B cell (primary cell): ENCODE measurements at regions not wholly inside any gene's neighbourhood (a gene's known extent, or its start where the extent isn't known, plus 50 kb on each side); places are given as distances from the start of the nearest gene placed in this dataset.

ENCODE experiments used
- ATAC-seq: fragments of 200-7000 bp; cut with Tn5 transposase; one replicate; pipeline ENCODE4 v1.10.0; 2021; ENCODE audit warnings: low read depth, mild to moderate bottlenecking, moderate number of reproducible peaks, moderate library complexity
- CTCF ChIA-PET: fragments of 350-600 bp; sonication (Branson Sonifier 250); formaldehyde crosslinking; loops from one replicate; lab custom pipeline; 2021; ENCODE audit warnings: antibody characterized with exemption, inconsistent platforms; lab: Charles Lee
- POLR2A ChIA-PET: fragments of 350-600 bp; sonication (Branson Sonifier 250); formaldehyde crosslinking; loops from one replicate; lab custom pipeline; 2021; ENCODE audit warnings: antibody characterized with exemption; lab: Charles Lee
- DNase-seq: peaks from one replicate; pipeline ENCODE4 v3.0.0; 2013
- H2AFZ ChIP-seq: 2 replicates; pipeline ENCODE4 v1.6.1; 2012; ENCODE audit warnings: mild to moderate bottlenecking, low read depth, low read length; ENCODE audit not compliant: insufficient read depth, poor library complexity, severe bottlenecking
- H3K27ac ChIP-seq, 2 donors: 1 replicate in 1 of 2; 2 replicates in 1 of 2; pipeline ENCODE4 v1.5.1; 2012 to 2013; ENCODE audit warnings: low read length in 2 of 2, mild to moderate bottlenecking in 2 of 2, moderate library complexity in 1 of 2
- H3K27me3 ChIP-seq, 4 experiments: fragments of 200-600 bp in 1 of 4; sonication (generic) in 1 of 4; replicated peaks in 1 of 4; 1 replicate in 2 of 4; 2 replicates in 2 of 4; pipeline versions ENCODE4 v1.6.1 to v1.7.0; 2013 to 2016; ENCODE audit warnings: low read length in 3 of 4, mild to moderate bottlenecking in 2 of 4, mixed read lengths in 1 of 4, moderate library complexity in 1 of 4; ENCODE audit not compliant: insufficient read depth in 4 of 4, control insufficient read depth in 3 of 4; ENCODE audit errors: control extremely low read depth in 1 of 4
- H3K36me3 ChIP-seq, 2 experiments: replicated peaks in 1 of 2; 1 replicate in 1 of 2; 2 replicates in 1 of 2; pipeline versions ENCODE4 v1.6.1 to v1.7.1; 2013; ENCODE audit warnings: low read length in 1 of 2; ENCODE audit not compliant: insufficient read depth in 2 of 2, control insufficient read depth in 1 of 2; ENCODE audit errors: control extremely low read depth in 1 of 2, extremely low read depth in 1 of 2
- H3K4me1 ChIP-seq, 2 donors: fragments of 200-600 bp in 1 of 2; sonication (generic) in 1 of 2; 1 replicate in 1 of 2; 2 replicates in 1 of 2; pipeline versions ENCODE4 v1.5.1 to v1.6.1; 2013 to 2017; ENCODE audit warnings: low read length in 2 of 2; ENCODE audit not compliant: control insufficient read depth in 2 of 2, insufficient read depth in 2 of 2
- H3K4me2 ChIP-seq: replicated peaks from 2 replicates; pipeline ENCODE3; 2012; ENCODE audit warnings: mild to moderate bottlenecking, low read depth, low read length; ENCODE audit not compliant: poor library complexity, severe bottlenecking
- H3K4me3 ChIP-seq, 5 experiments: fragments of 200-600 bp in 1 of 5; sonication (generic) in 1 of 5; 1 replicate in 3 of 5; 2 replicates in 2 of 5; pipeline versions ENCODE4 v1.5.1 to v1.7.0; 2011 to 2016; ENCODE audit warnings: low read length in 4 of 5, mild to moderate bottlenecking in 4 of 5, low read depth in 2 of 5, control low read depth in 1 of 5, moderate library complexity in 1 of 5; ENCODE audit not compliant: insufficient read depth in 1 of 5; ENCODE audit errors: control extremely low read depth in 1 of 5, extremely low read depth in 1 of 5
- H3K79me2 ChIP-seq: fragments of 200-600 bp; sonication (generic); one replicate; pipeline ENCODE4 v1.6.0; 2016; ENCODE audit warnings: low read length; ENCODE audit not compliant: control insufficient read depth, insufficient read depth
- H3K9ac ChIP-seq: fragments of 200-600 bp; sonication (generic); 2 replicates; pipeline ENCODE4 v1.6.1; 2017; ENCODE audit warnings: mild to moderate bottlenecking, low read length, moderate library complexity
- H3K9me3 ChIP-seq, 3 donors: one replicate each; pipeline versions ENCODE4 v1.6.1 to v1.7.1; 2013; ENCODE audit warnings: low read length in 2 of 3; ENCODE audit not compliant: control insufficient read depth in 2 of 3, insufficient read depth in 1 of 3; ENCODE audit errors: control extremely low read depth in 1 of 3
- H4K20me1 ChIP-seq: 2 replicates; pipeline ENCODE4 v1.6.0; 2012; ENCODE audit warnings: mild to moderate bottlenecking, low read length; ENCODE audit not compliant: insufficient read depth, control insufficient read depth, poor library complexity, severe bottlenecking
- H3K27ac Mint-ChIP-seq: one replicate; pipeline ENCODE4 v1.8.0; 2021; ENCODE audit warnings: mixed read lengths
- H3K27me3 Mint-ChIP-seq: one replicate; pipeline ENCODE4 v1.8.0; 2021; ENCODE audit warnings: mixed read lengths
- H3K4me1 Mint-ChIP-seq: one replicate; pipeline ENCODE4 v1.8.0; 2021; ENCODE audit warnings: mixed read lengths
- H3K4me3 Mint-ChIP-seq: one replicate; pipeline ENCODE4 v1.8.0; 2021; ENCODE audit warnings: mixed read lengths
- H3K9me3 Mint-ChIP-seq: one replicate; pipeline ENCODE4 v1.8.0; 2022; ENCODE audit warnings: mixed read lengths; ENCODE audit not compliant: insufficient read depth
- CTCF ChIP-seq: fragments of 200-600 bp; IDR thresholded peaks from one replicate; pipeline ENCODE4 v1.8.0; 2022; ENCODE audit warnings: antibody characterized with exemption, mild to moderate bottlenecking
- EZH2 ChIP-seq: IDR thresholded peaks from 2 replicates; pipeline ENCODE4 v1.6.1; 2012; ENCODE audit warnings: borderline replicate concordance, low read depth, mild to moderate bottlenecking, moderate library complexity, low read length; ENCODE audit not compliant: insufficient read depth, poor library complexity, severe bottlenecking
- WGBS: methylation state at CpG from one replicate; pipeline ENCODE4 v1.1.5; 2013; ENCODE audit warnings: missing lambda C conversion rate; ENCODE audit not compliant: insufficient coverage; 5-methylcytosine and 5-hydroxymethylcytosine counted together
- intact Hi-C: fragments of 100-400 bp; cut with micrococcal nuclease; formaldehyde crosslinking; loops from one replicate; pipeline ENCODE4 v1.10.0; 2022

GRCh38 chr5:176187276-176188062 is 50.8 kb upstream of the SIMC1 start:
- H3K4me1 Mint-ChIP-seq, result no peaks in the 10 kb centered on the region
- intact Hi-C loops, result no loop called here
- H3K9me3 Mint-ChIP-seq, result no peaks in the 10 kb centered on the region
- Histone ChIP-seq H3K4me2 (no peak overlapping the region), H3K79me2 (no peaks in the 10 kb centered on the region), H3K9ac (no peak overlapping the region), H3K36me3 (no peaks in the 10 kb centered on the region), H3K9me3 (no peaks in the 10 kb centered on the region), H3K4me3 (no peak overlapping the region), H3K27me3 (peaks cover 0 to 5% (median 0%) of the 10 kb centered on the region in 4 experiments), H4K20me1 (no peaks in the 10 kb centered on the region), H3K27ac (no peak overlapping the region), H3K4me1 (no peaks in the 10 kb centered on the region), H2AFZ (no peak overlapping the region)
- no peak overlapping the region for H3K4me3 Mint-ChIP-seq
- ChIA-PET POLR2A (no interaction called here), CTCF (interaction anchor here (0.7 kb wide), 1 partner anchor 428 kb away, joined by 3 read pairs; no protein-coding TSS in a partner anchor)
- TF ChIP-seq CTCF, result no peak
- no peak for TF ChIP-seq EZH2
- ATAC-seq (no peak), DNase-seq (no peak)
- 79% methylated on average over 15 of the region's 17 CpGs for WGBS
- peaks cover 13% of the 10 kb centered on the region for H3K27me3 Mint-ChIP-seq
- H3K27ac Mint-ChIP-seq, result no peak overlapping the region

- Histone ChIP-seq H3K4me1 (no peaks in the 10 kb centered on the region), H3K36me3 (no peaks in the 10 kb centered on the region), H4K20me1 (no peaks in the 10 kb centered on the region), H3K4me2 (no peak overlapping the region), H3K79me2 (no peaks in the 10 kb centered on the region), H3K9me3 (no peaks in the 10 kb centered on the region), H2AFZ (no peak overlapping the region), H3K27ac (no peak overlapping the region), H3K27me3 (peaks cover 0 to 6% (median 0%) of the 10 kb centered on the region in 4 experiments), H3K9ac (no peak overlapping the region), H3K4me3 (no peak overlapping the region)
- no peak overlapping the region for H3K27ac Mint-ChIP-seq
- intact Hi-C loops, result no loop called here
- ChIA-PET CTCF (no interaction called here), POLR2A (no interaction called here)
- TF ChIP-seq EZH2 (no peak), CTCF (no peak)
- no peak for DNase-seq
- no peaks in the 10 kb centered on the region for H3K9me3 Mint-ChIP-seq
- no peaks in the 10 kb centered on the region for H3K4me1 Mint-ChIP-seq
- WGBS, result 100% methylated on average over 2 of the region's 7 CpGs
- H3K4me3 Mint-ChIP-seq, result no peak overlapping the region
- no peak for ATAC-seq
- peaks cover 13% of the 10 kb centered on the region for H3K27me3 Mint-ChIP-seq
Observed at GRCh38 chr5:176188085-176188484, 50.1 kb upstream of the SIMC1 start.
